ENCODE measurements at regions not wholly inside any gene's neighbourhood (a gene's known extent, or its start where the extent isn't known, plus 50 kb on each side); places are given as distances from the start of the nearest gene placed in this dataset.

- 53% methylated on average over 3 of the region's 3 CpGs for WGBS (ENCODE audit: missing lambda C conversion rate)
Measured at GRCh38 chr2:30314981-30315380, 83.6 kb downstream of the LBH start.

GRCh38 chr2:30315391-30316063 is 84.2 kb downstream of the LBH start:
- Histone ChIP-seq H3K9me3 (no peaks in the 10 kb centered on the region), H3K4me3 (no peak overlapping the region), H3K4me1 (no peaks in the 10 kb centered on the region), H3K4me2 (no peak overlapping the region), H3K27ac (no peak overlapping the region)
- ATAC-seq, result no peak
- no peak for TF ChIP-seq ZC3H11A (IDR thresholded peaks at IDR 0.05)
- TF ChIP-seq CBX8 (IDR thresholded peaks at IDR 0.05), result no peak
- no peak for TF ChIP-seq KDM1A (IDR thresholded peaks at IDR 0.05; ENCODE audit: low read depth)
- no peak for TF ChIP-seq MYC (IDR thresholded peaks at IDR 0.05; ENCODE audit: borderline replicate concordance, low read length)
- TF ChIP-seq ZNF302 (CRISPR knock-in tag; IDR thresholded peaks at IDR 0.05), result no peak
- no peak for TF ChIP-seq CHD2 (IDR thresholded peaks at IDR 0.05; ENCODE audit: low read length, partially characterized antibody)
- no peak for DNase-seq (ENCODE audit: low read depth in 1 of 2, low spot score in 1 of 2)
- WGBS (ENCODE audit: missing lambda C conversion rate), result 71% methylated on average over 3 of the region's 3 CpGs
- FAIRE-seq, result no peak
- CTCF ChIA-PET, result interaction anchor here (1.0 kb wide), 1 partner anchor 10 kb away, joined by 3 read pairs; no protein-coding TSS in a partner anchor
- POLR2A ChIA-PET, result no interaction called here

More at GRCh38 chr2:30314981-30315380, 83.6 kb downstream of the LBH start:
- H3K4me3 ChIP-seq, result no peak overlapping the region
- DNase-seq (ENCODE audit: low read depth in 1 of 2, low spot score in 1 of 2) (no peak), ATAC-seq (no peak), FAIRE-seq (no peak)
- CTCF ChIA-PET, result interaction anchor here (1.0 kb wide), 1 partner anchor 9 kb away, joined by 3 read pairs; no protein-coding TSS in a partner anchor
- no peak overlapping the region for H3K4me2 ChIP-seq
- H3K4me1 ChIP-seq, result no peaks in the 10 kb centered on the region
- TF ChIP-seq HEYL (CRISPR knock-in tag; IDR thresholded peaks at IDR 0.05) (no peak), GATA3 (IDR thresholded peaks at IDR 0.05; ENCODE audit: borderline replicate concordance) (no peak), BHLHE40 (IDR thresholded peaks at IDR 0.05; ENCODE audit: low read depth, low read length) (no peak), CBX8 (IDR thresholded peaks at IDR 0.05) (no peak), KDM1A (IDR thresholded peaks at IDR 0.05; ENCODE audit: low read depth) (no peak), SMC3 (IDR thresholded peaks at IDR 0.05) (no peak), HDAC2 (IDR thresholded peaks at IDR 0.05) (no peak), FOSL2 (IDR thresholded peaks at IDR 0.05) (no peak), FOSL2 (CRISPR knock-in tag; IDR thresholded peaks at IDR 0.05) (no peak), SREBF2 (IDR thresholded peaks at IDR 0.05) (no peak), ZNF302 (CRISPR knock-in tag; IDR thresholded peaks at IDR 0.05) (no peak)
- H3K27ac ChIP-seq, result no peak overlapping the region
- POLR2A ChIA-PET, result no interaction called here
- no peaks in the 10 kb centered on the region for H3K9me3 ChIP-seq

GRCh38 chr2:30316408-30316807 is 85.1 kb downstream of the LBH start:
- Histone ChIP-seq H3K4me1 (peaks cover 3% of the 10 kb centered on the region; the same call in 1 of the 3 replicates), H3K4me3 (no peak overlapping the region), H3K27ac (no peak overlapping the region), H3K9me3 (no peaks in the 10 kb centered on the region), H3K4me2 (no peak overlapping the region)
- DNase-seq (ENCODE audit: low read depth in 1 of 2, low spot score in 1 of 2) (no peak), FAIRE-seq (no peak), ATAC-seq (no peak)
- CTCF ChIA-PET, result no interaction called here
- POLR2A ChIA-PET, result no interaction called here
- TF ChIP-seq RARB (CRISPR knock-in tag; IDR thresholded peaks at IDR 0.05) (no peak), CEBPB (IDR thresholded peaks at IDR 0.05) (no peak), HOXA7 (CRISPR knock-in tag; IDR thresholded peaks at IDR 0.05) (no peak), EHMT2 (IDR thresholded peaks at IDR 0.05; ENCODE audit: low read depth) (no peak), FOSB (CRISPR knock-in tag; IDR thresholded peaks at IDR 0.05) (no peak), ESRRA (IDR thresholded peaks at IDR 0.05; ENCODE audit: borderline replicate concordance, low read length) (no peak), MYC (IDR thresholded peaks at IDR 0.05; ENCODE audit: borderline replicate concordance, low read length) (no peak), ZFP36 (IDR thresholded peaks at IDR 0.05; ENCODE audit: borderline replicate concordance, partially characterized antibody) (no peak), SREBF2 (IDR thresholded peaks at IDR 0.05) (no peak), POLR2AphosphoS2 (conservative IDR thresholded peaks at IDR 0.05; ENCODE audit: low read length) (no peak)
- 90% methylated on average over 2 of the region's 2 CpGs for WGBS (ENCODE audit: missing lambda C conversion rate)

- Histone ChIP-seq H3K4me1 (peaks cover 3% of the 10 kb centered on the region; the same call in 1 of the 3 replicates), H3K27ac (no peak overlapping the region), H3K4me3 (no peak overlapping the region), H3K9me3 (no peaks in the 10 kb centered on the region), H3K4me2 (no peak overlapping the region)
- DNase-seq (ENCODE audit: low read depth in 1 of 2, low spot score in 1 of 2), result no peak
- 49% methylated on average over 8 of the region's 8 CpGs for WGBS (ENCODE audit: missing lambda C conversion rate)
- no peak for FAIRE-seq
- no peak for TF ChIP-seq GATA3 (IDR thresholded peaks at IDR 0.05; ENCODE audit: borderline replicate concordance)
- no peak for TF ChIP-seq EP300 (IDR thresholded peaks at IDR 0.05)
- ChIA-PET CTCF (no interaction called here), POLR2A (no interaction called here)
- no peak for ATAC-seq
Measured at GRCh38 chr2:30318987-30319782, 87.9 kb downstream of the LBH start.
